Keratinocyte (primary cell): ENCODE measurements at regions not wholly inside any gene's neighbourhood (a gene's known extent, or its start where the extent isn't known, plus 50 kb on each side); places are given as distances from the start of the nearest gene placed in this dataset.

ENCODE experiments used
- DNase-seq: peaks from one replicate; pipeline ENCODE4 v3.0.0-alpha.2; 2011; ENCODE audit warnings: low read depth, missing footprints, low spot score
- FAIRE-seq: peaks from 2 replicates; lab custom pipeline; 2011; peaks lifted over from hg19 to GRCh38; lab: Jason Lieb, UNC
- H2AFZ ChIP-seq: 2 replicates; pipeline ENCODE4 v1.6.0; 2012; ENCODE audit warnings: low read length, control low read depth, inconsistent platforms; ENCODE audit not compliant: control insufficient read depth
- H3K27ac ChIP-seq: 2 replicates; pipeline ENCODE4 v1.5.1; 2011; ENCODE audit warnings: low read length; ENCODE audit not compliant: control insufficient read depth, insufficient read depth
- H3K27me3 ChIP-seq: 3 replicates; pipeline ENCODE4 v1.6.0; 2011; ENCODE audit warnings: low read length; ENCODE audit not compliant: control insufficient read depth, insufficient read depth; ENCODE audit errors: extremely low read depth
- H3K36me3 ChIP-seq, 2 experiments: 2 replicates in 1 of 2; 3 replicates in 1 of 2; pipeline ENCODE4 v1.5.1; 2011; ENCODE audit warnings: low read length in 2 of 2, mild to moderate bottlenecking in 1 of 2; ENCODE audit not compliant: control insufficient read depth in 2 of 2, insufficient read depth in 2 of 2; ENCODE audit errors: extremely low read depth in 1 of 2
- H3K4me1 ChIP-seq: 3 replicates; pipeline ENCODE4 v1.5.1; 2011; ENCODE audit warnings: low read length; ENCODE audit not compliant: control insufficient read depth, insufficient read depth; ENCODE audit errors: extremely low read depth
- H3K4me2 ChIP-seq: 3 replicates; pipeline ENCODE4 v1.6.0; 2011; ENCODE audit warnings: low read depth, low read length; ENCODE audit not compliant: control insufficient read depth, insufficient read depth; ENCODE audit errors: extremely low read depth
- H3K4me3 ChIP-seq, 3 experiments: fragments of 200-600 bp in 1 of 3; sonication (generic) in 1 of 3; 2 replicates in 2 of 3; 3 replicates in 1 of 3; pipeline ENCODE4 v1.5.1; 2011 to 2016; ENCODE audit warnings: low read length in 3 of 3, mild to moderate bottlenecking in 3 of 3, control low read depth in 2 of 3, inconsistent platforms in 1 of 3, low read depth in 1 of 3, mixed read lengths in 1 of 3, mixed run types in 1 of 3, moderate library complexity in 1 of 3; ENCODE audit not compliant: control insufficient read depth in 2 of 3, insufficient read depth in 2 of 3; ENCODE audit errors: extremely low read depth in 1 of 3
- H3K79me2 ChIP-seq: 2 replicates; pipeline ENCODE4 v1.6.0; 2012; ENCODE audit warnings: low read length; ENCODE audit not compliant: control insufficient read depth, insufficient read depth
- H3K9ac ChIP-seq: 3 replicates; pipeline ENCODE4 v1.6.0; 2011; ENCODE audit warnings: low read length; ENCODE audit not compliant: control insufficient read depth, insufficient read depth; ENCODE audit errors: extremely low read depth
- H3K9me1 ChIP-seq: 3 replicates; pipeline ENCODE4 v1.6.0; 2011; ENCODE audit warnings: low read length; ENCODE audit not compliant: control insufficient read depth, insufficient read depth; ENCODE audit errors: extremely low read depth
- H3K9me3 ChIP-seq: 2 replicates; pipeline ENCODE4 v1.5.1; 2012; ENCODE audit warnings: low read depth, low read length; ENCODE audit not compliant: control insufficient read depth
- H4K20me1 ChIP-seq: 3 replicates; pipeline ENCODE4 v1.6.0; 2011; ENCODE audit warnings: low read length; ENCODE audit not compliant: control insufficient read depth, insufficient read depth; ENCODE audit errors: extremely low read depth
- CTCF ChIP-seq, 3 experiments: IDR thresholded peaks in 1 of 3; conservative IDR thresholded peaks in 1 of 3; optimal IDR thresholded peaks in 1 of 3; 2 replicates in 2 of 3; 3 replicates in 1 of 3; pipeline versions ENCODE3 to v1.5.1; 2011; ENCODE audit warnings: low read length in 3 of 3, mild to moderate bottlenecking in 3 of 3, moderate library complexity in 2 of 3, control low read depth in 1 of 3, inconsistent platforms in 1 of 3; ENCODE audit not compliant: insufficient read depth in 2 of 3; ENCODE audit errors: extremely low read depth in 1 of 3
- EZH2 ChIP-seq: IDR thresholded peaks from one replicate; pipeline ENCODE4 v1.6.1; 2012; ENCODE audit warnings: inconsistent platforms, mild to moderate bottlenecking, low read length, moderate library complexity
- dilution Hi-C: fragments of 300-500 bp; cut with MboI; formaldehyde crosslinking; loops from one replicate; pipeline ENCODE4 v1.7.0; 2020; ENCODE audit warnings: low sequenced_read_pairs; ENCODE audit not compliant: extremely low pct_ligation_motif_present

DNA sequence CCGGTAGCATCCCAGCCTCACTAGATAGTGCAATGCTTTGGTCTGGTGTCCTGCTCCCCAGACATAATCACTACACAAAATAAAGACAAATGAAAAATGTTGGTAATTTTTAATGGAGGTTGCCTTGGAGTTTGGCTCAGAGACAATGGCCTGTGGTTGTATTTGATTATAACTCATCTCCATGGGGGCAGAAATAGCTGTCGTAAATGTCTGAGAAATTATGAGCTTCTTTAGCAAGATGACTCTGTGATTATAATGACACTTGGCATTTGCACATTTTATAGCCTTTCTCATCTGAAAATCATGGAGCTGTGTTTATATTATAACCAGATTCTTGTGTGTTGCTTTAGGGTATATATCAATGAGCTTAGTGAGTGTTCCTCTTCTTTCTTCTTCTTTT, 1779.7 kb upstream of the CELF4 start:
- Histone ChIP-seq H3K4me2 (no peak overlapping the region), H3K9me3 (no peaks in the 10 kb centered on the region), H3K9ac (no peak overlapping the region), H4K20me1 (no peaks in the 10 kb centered on the region), H3K9me1 (no peaks in the 10 kb centered on the region), H3K36me3 (no peaks in the 10 kb centered on the region), H3K27me3 (no peaks in the 10 kb centered on the region), H3K4me3 (no peak overlapping the region), H3K27ac (no peak overlapping the region), H3K4me1 (no peaks in the 10 kb centered on the region), H2AFZ (no peak overlapping the region), H3K79me2 (no peaks in the 10 kb centered on the region)
- dilution Hi-C loops = no loop called here
- FAIRE-seq (no peak), DNase-seq (no peak)
- TF ChIP-seq CTCF (optimal IDR thresholded peaks at IDR 0.05 in 1 of 3, IDR thresholded peaks at IDR 0.05 in 1 of 3, conservative IDR thresholded peaks at IDR 0.05 in 1 of 3; ENCODE audit: extremely low read depth in 1 of 3, insufficient read depth in 2 of 3, low read length in 3 of 3) (no peak), EZH2 (no peak)

DNA sequence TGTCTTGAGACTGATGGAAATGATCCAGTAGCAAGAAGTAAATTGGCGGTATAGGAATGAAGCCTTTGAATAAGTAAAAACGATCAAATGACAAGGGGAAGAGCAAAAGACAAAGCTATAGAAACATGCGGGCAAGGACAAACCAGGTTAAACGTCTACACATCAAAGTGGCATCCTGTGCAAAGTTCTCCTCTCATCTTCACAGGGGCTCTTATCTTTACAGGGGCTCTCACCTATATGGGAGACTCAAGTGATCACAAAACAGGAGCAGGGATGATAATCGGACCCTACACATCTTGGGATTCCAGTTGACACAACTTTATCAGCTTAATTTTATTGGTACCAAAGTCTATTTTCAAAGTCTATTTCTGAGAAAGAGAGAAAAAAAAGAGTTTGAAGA, 1778.9 kb upstream of the CELF4 start:
- Histone ChIP-seq H3K79me2 (no peaks in the 10 kb centered on the region), H2AFZ (no peak overlapping the region), H4K20me1 (no peaks in the 10 kb centered on the region), H3K36me3 (no peaks in the 10 kb centered on the region), H3K9me1 (no peaks in the 10 kb centered on the region), H3K4me1 (no peaks in the 10 kb centered on the region), H3K27me3 (no peaks in the 10 kb centered on the region), H3K4me3 (no peak overlapping the region), H3K27ac (no peak overlapping the region), H3K9ac (no peak overlapping the region), H3K4me2 (no peak overlapping the region), H3K9me3 (no peaks in the 10 kb centered on the region)
- TF ChIP-seq CTCF (optimal IDR thresholded peaks at IDR 0.05 in 1 of 3, IDR thresholded peaks at IDR 0.05 in 1 of 3, conservative IDR thresholded peaks at IDR 0.05 in 1 of 3; ENCODE audit: extremely low read depth in 1 of 3, insufficient read depth in 2 of 3, low read length in 3 of 3) (no peak), EZH2 (no peak)
- dilution Hi-C loops = no loop called here
- FAIRE-seq = no peak
- DNase-seq = no peak
